Memory B cell (primary cell): ENCODE measurements at regions not wholly inside any gene's neighbourhood (a gene's known extent, or its start where the extent isn't known, plus 50 kb on each side); places are given as distances from the start of the nearest gene placed in this dataset.

ENCODE experiments used
- ATAC-seq: fragments of 150-1000 bp; cut with Tn5 transposase; 2 replicates; pipeline ENCODE4 v1.10.0; 2021; ENCODE audit warnings: low read depth, mild to moderate bottlenecking, moderate library complexity
- DNase-seq, 2 donors: peaks; one replicate each; pipeline ENCODE4 v3.0.0; 2022; ENCODE audit warnings: low spot score in 2 of 2
- H3K27ac Mint-ChIP-seq: one replicate; pipeline ENCODE4 v1.8.0; 2022; ENCODE audit warnings: mild to moderate bottlenecking, moderate library complexity, mixed read lengths
- H3K27me3 Mint-ChIP-seq: one replicate; pipeline ENCODE4 v1.8.0; 2022; ENCODE audit warnings: mixed read lengths
- H3K36me3 Mint-ChIP-seq: one replicate; pipeline ENCODE4 v1.8.0; 2022; ENCODE audit warnings: mild to moderate bottlenecking, mixed read lengths
- H3K4me1 Mint-ChIP-seq: one replicate; pipeline ENCODE4 v1.8.0; 2022; ENCODE audit warnings: mixed read lengths
- H3K4me3 Mint-ChIP-seq: one replicate; pipeline ENCODE4 v1.8.0; 2022; ENCODE audit warnings: mild to moderate bottlenecking, moderate library complexity, mixed read lengths
- H3K9me3 Mint-ChIP-seq: one replicate; pipeline ENCODE4 v1.8.0; 2022; ENCODE audit warnings: mixed read lengths

DNA sequence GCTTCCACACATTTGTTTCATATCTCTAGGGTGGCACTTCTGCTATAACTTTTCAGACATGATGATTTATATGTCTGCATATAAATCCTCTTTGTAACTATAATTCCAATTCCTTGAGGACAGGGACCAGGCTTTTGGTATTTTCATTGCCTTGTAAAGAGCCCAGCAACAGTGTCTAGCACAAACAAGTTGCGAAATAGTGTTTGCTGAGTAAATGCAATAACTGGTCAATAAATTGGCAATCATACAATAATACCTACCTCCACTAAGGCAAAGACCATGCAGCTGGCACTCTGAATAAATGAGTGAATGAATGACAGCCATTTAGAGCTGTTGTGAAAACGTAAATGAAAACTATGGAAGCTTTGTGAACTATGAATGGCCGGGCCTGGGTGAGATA lies 564.0 kb upstream of the ZNF462 start:
- Mint-ChIP-seq H3K4me3 (no peak overlapping the region), H3K36me3 (no peaks in the 10 kb centered on the region), H3K4me1 (no peaks in the 10 kb centered on the region), H3K9me3 (peaks cover 4% of the 10 kb centered on the region), H3K27ac (no peak overlapping the region), H3K27me3 (no peaks in the 10 kb centered on the region)
- no peak for DNase-seq
- ATAC-seq, result no peak

- H3K27ac Mint-ChIP-seq, result no peak overlapping the region
- no peaks in the 10 kb centered on the region for H3K27me3 Mint-ChIP-seq
- H3K4me1 Mint-ChIP-seq, result no peaks in the 10 kb centered on the region
- peaks cover 4% of the 10 kb centered on the region for H3K9me3 Mint-ChIP-seq
- DNase-seq, result no peak
- no peak overlapping the region for H3K4me3 Mint-ChIP-seq
- no peaks in the 10 kb centered on the region for H3K36me3 Mint-ChIP-seq
- ATAC-seq, result no peak
Observed at GRCh38 chr9:106304401-106304920, 558.5 kb upstream of the ZNF462 start.

- Mint-ChIP-seq H3K4me3 (no peak overlapping the region), H3K36me3 (no peaks in the 10 kb centered on the region), H3K9me3 (peaks cover 4% of the 10 kb centered on the region), H3K4me1 (no peaks in the 10 kb centered on the region), H3K27ac (no peak overlapping the region), H3K27me3 (no peaks in the 10 kb centered on the region)
- ATAC-seq (no peak), DNase-seq (no peak)
Observed at GRCh38 chr9:106305428-106306133, 557.4 kb upstream of the ZNF462 start.

DNA sequence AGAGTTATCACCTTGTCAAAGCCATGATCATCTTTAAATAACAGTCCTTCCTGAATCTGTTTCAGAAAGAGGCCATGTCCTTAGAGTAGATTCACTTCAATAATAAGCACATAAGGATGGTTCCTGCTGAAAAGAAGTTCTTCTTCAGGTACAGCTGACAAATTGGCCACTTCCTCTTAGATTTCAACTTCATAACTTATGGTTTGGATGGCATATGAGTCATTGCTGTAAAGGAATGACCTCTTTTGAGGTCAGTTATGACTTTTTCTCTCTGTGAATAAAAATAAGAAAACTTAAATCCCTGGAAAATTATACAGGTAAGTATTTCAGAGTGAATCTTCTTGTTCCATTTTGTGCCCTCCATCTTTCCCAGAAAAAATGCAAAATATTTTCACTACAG lies 555.3 kb upstream of the ZNF462 start:
- no peaks in the 10 kb centered on the region for H3K36me3 Mint-ChIP-seq
- ATAC-seq, result no peak
- no peaks in the 10 kb centered on the region for H3K4me1 Mint-ChIP-seq
- no peak overlapping the region for H3K4me3 Mint-ChIP-seq
- H3K9me3 Mint-ChIP-seq, result peaks cover 2% of the 10 kb centered on the region
- H3K27me3 Mint-ChIP-seq, result no peaks in the 10 kb centered on the region
- no peak for DNase-seq
- H3K27ac Mint-ChIP-seq, result no peak overlapping the region

DNA sequence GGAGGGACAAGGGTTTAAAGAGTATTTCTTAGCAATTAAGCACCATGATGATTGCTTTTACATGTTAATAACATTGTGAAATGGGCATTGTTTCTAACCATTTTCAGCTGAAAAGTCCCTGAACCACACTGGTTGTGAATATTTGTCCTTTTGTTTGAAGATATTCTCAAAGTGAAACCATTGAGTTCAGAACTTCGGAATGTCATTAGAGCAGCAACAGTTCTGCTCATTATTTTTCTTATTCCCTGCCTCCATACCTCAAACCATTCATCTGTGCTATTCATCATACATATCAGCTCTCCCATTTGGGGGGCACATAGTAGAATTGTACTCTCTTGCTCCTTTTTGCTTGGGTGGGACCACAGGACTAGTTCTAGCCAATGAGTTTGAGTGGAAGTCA lies 553.0 kb upstream of the ZNF462 start:
- H3K36me3 Mint-ChIP-seq, result no peaks in the 10 kb centered on the region
- H3K27me3 Mint-ChIP-seq, result no peaks in the 10 kb centered on the region
- peaks cover 2% of the 10 kb centered on the region for H3K9me3 Mint-ChIP-seq
- H3K27ac Mint-ChIP-seq, result no peak overlapping the region
- no peaks in the 10 kb centered on the region for H3K4me1 Mint-ChIP-seq
- H3K4me3 Mint-ChIP-seq, result no peak overlapping the region
- DNase-seq (no peak), ATAC-seq (no peak)

DNA sequence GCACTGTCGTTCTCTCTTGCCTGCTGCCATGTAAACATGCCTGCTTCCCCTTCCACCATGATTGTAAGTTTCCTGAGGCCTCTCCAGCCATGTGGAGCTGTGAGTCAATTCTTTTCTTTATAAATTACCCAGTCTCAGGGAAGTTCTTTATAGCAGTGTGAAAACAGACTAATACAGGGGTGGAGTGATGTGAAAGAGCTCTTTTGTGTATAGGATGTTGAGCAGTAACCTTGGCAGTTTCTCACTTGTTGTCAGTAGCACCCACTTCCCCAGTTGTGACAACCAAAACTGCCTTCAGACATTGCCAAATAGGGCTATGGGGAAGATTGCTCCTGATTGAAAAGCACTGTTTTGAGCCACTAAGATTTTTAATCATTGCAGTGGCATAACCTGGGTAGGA lies 552.2 kb upstream of the ZNF462 start:
- ATAC-seq (no peak), DNase-seq (no peak)
- peaks cover 2% of the 10 kb centered on the region for H3K9me3 Mint-ChIP-seq
- H3K27me3 Mint-ChIP-seq, result no peaks in the 10 kb centered on the region
- no peak overlapping the region for H3K4me3 Mint-ChIP-seq
- no peak overlapping the region for H3K27ac Mint-ChIP-seq
- H3K4me1 Mint-ChIP-seq, result no peaks in the 10 kb centered on the region
- no peaks in the 10 kb centered on the region for H3K36me3 Mint-ChIP-seq

DNA sequence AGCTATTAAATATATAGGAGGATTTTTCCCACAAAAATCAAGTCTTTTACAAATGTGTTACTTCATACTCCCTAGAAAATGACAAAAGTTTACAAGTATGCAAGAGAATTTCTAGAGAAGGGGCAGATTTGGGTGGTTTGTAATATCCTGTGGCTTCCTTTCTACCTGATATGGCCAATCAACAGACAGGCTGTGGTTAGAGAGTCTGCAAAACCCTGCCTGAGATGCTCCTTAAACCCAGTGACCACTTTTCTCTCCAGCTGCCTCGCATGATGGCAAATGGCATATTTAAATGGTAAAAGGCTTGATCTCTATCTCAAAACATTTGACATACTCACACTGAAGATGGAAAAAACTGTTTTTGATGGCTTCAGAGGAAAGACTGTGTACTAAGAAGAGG lies 550.1 kb upstream of the ZNF462 start:
- Mint-ChIP-seq H3K27ac (no peak overlapping the region), H3K4me1 (no peaks in the 10 kb centered on the region), H3K27me3 (no peaks in the 10 kb centered on the region), H3K9me3 (peaks cover 2% of the 10 kb centered on the region), H3K36me3 (no peaks in the 10 kb centered on the region), H3K4me3 (no peak overlapping the region)
- ATAC-seq (no peak), DNase-seq (no peak)

GRCh38 chr9:106314476-106314875 lies 548.5 kb upstream of the ZNF462 start:
- no peaks in the 10 kb centered on the region for H3K27me3 Mint-ChIP-seq
- no peak for DNase-seq
- H3K9me3 Mint-ChIP-seq, result no peaks in the 10 kb centered on the region
- no peak overlapping the region for H3K27ac Mint-ChIP-seq
- no peak overlapping the region for H3K4me3 Mint-ChIP-seq
- H3K4me1 Mint-ChIP-seq, result no peaks in the 10 kb centered on the region
- no peak for ATAC-seq
- no peaks in the 10 kb centered on the region for H3K36me3 Mint-ChIP-seq

GRCh38 chr9:106321394-106322180 lies 541.4 kb upstream of the ZNF462 start:
- Mint-ChIP-seq H3K4me1 (no peaks in the 10 kb centered on the region), H3K27ac (no peak overlapping the region), H3K36me3 (no peaks in the 10 kb centered on the region), H3K27me3 (no peaks in the 10 kb centered on the region), H3K9me3 (no peaks in the 10 kb centered on the region), H3K4me3 (no peak overlapping the region)
- DNase-seq (no peak), ATAC-seq (no peak)

- ATAC-seq (no peak), DNase-seq (no peak)
- Mint-ChIP-seq H3K4me1 (no peaks in the 10 kb centered on the region), H3K27ac (no peak overlapping the region), H3K36me3 (no peaks in the 10 kb centered on the region), H3K9me3 (no peaks in the 10 kb centered on the region), H3K27me3 (no peaks in the 10 kb centered on the region), H3K4me3 (no peak overlapping the region)
Observed at GRCh38 chr9:106322706-106323245, 540.2 kb upstream of the ZNF462 start.

DNA sequence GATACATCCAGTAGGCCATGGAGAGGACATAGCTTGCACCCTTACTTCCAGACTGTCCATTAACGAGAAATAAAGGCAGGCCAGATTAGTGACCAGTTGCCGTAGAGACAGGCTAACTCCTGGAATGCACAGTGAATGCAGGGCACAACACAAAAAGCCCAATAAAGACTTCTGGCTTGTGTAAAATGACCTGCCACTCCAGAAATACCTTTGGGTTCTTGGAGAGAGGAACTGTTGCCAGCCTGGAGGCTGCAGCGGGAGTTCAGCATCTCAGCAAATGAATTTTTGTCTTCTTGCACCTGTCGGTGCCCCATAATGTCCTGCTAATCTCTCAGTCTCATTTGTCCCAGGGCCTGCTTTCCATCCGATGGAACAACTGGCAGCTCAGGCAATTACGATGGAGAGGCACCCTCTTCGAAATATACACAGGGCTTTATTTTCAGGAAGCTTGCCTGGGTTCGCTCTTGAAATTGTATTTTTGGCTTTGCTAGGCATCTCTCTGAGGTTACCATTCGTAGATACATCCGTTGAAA lies 538.8 kb upstream of the ZNF462 start:
- no peak overlapping the region for H3K27ac Mint-ChIP-seq
- H3K4me1 Mint-ChIP-seq, result no peaks in the 10 kb centered on the region
- H3K4me3 Mint-ChIP-seq, result no peak overlapping the region
- DNase-seq, result no peak
- no peaks in the 10 kb centered on the region for H3K9me3 Mint-ChIP-seq
- no peaks in the 10 kb centered on the region for H3K27me3 Mint-ChIP-seq
- ATAC-seq, result no peak
- no peaks in the 10 kb centered on the region for H3K36me3 Mint-ChIP-seq

- Mint-ChIP-seq H3K36me3 (no peaks in the 10 kb centered on the region), H3K27ac (no peak overlapping the region), H3K9me3 (no peaks in the 10 kb centered on the region), H3K4me1 (no peaks in the 10 kb centered on the region), H3K27me3 (no peaks in the 10 kb centered on the region), H3K4me3 (no peak overlapping the region)
- no peak for ATAC-seq
- DNase-seq, result no peak
Observed at GRCh38 chr9:106324591-106325280, 538.2 kb upstream of the ZNF462 start.

DNA sequence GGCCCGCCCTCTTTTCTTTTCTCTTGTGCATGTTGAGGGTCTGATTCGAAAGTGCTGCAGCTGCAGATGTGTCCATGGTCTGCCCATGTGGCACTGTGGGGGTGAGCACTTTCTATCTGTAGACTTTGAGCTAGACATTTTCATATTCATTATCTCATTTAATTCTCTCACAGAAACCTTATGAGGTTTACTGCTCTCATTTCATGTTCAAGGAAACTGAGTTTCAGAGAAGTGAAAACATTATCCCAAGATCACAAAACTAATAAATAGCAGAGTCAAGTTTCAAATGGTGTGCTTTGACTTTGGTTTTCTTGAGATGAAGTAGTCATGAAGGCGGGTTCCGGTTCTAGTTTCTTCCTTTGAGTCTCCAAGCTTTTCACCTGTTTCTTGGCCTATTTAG lies 536.5 kb upstream of the ZNF462 start:
- no peak for ATAC-seq
- H3K4me3 Mint-ChIP-seq, result no peak overlapping the region
- H3K9me3 Mint-ChIP-seq, result no peaks in the 10 kb centered on the region
- no peaks in the 10 kb centered on the region for H3K4me1 Mint-ChIP-seq
- no peak overlapping the region for H3K27ac Mint-ChIP-seq
- no peak for DNase-seq
- H3K27me3 Mint-ChIP-seq, result no peaks in the 10 kb centered on the region
- no peaks in the 10 kb centered on the region for H3K36me3 Mint-ChIP-seq

DNA sequence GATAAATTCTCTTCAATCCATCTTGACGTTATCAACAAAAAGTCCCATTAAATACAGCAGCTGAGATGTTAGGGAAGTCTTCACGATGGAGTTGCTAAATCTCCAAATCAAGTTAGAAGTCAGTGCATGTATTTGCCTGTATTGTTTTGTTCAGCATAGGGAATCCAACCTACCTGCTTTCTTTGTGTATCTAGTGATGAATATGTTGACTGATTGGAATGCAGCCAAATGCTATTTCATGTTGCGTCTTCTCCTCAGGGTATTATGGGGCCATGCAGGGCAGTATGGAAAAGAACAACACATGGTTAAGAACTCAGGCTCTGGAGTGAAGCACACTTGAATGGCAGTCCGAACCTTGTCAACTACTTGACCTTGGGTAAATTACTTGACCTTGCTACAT lies 529.5 kb upstream of the ZNF462 start:
- H3K27ac Mint-ChIP-seq, result no peak overlapping the region
- ATAC-seq (no peak), DNase-seq (no peak)
- no peaks in the 10 kb centered on the region for H3K36me3 Mint-ChIP-seq
- H3K9me3 Mint-ChIP-seq, result peaks cover 3% of the 10 kb centered on the region
- H3K27me3 Mint-ChIP-seq, result no peaks in the 10 kb centered on the region
- no peak overlapping the region for H3K4me3 Mint-ChIP-seq
- no peaks in the 10 kb centered on the region for H3K4me1 Mint-ChIP-seq
